Mucosa of gallbladder (tissue), 1 donor: ENCODE measurements at regions not wholly inside any gene's neighbourhood (a gene's known extent, or its start where the extent isn't known, plus 50 kb on each side); places are given as distances from the start of the nearest gene placed in this dataset.
"Not testable (repeated sequence)": the region's sequence is repeated elsewhere in the genome, so short reads cannot be mapped to it uniquely, and the experiment has no call there.

Source experiments
- DNase-seq: peaks from one replicate; pipeline ENCODE4 v3.0.0-alpha.2; 2020; ENCODE audit warnings: low spot score
- donor health status: DM: no; HTN: no; CAD: no.

GRCh38 chr12:60194678-60195077, 598.8 kb downstream of the SLC16A7 start:
- DNase-seq: no peak

DNA sequence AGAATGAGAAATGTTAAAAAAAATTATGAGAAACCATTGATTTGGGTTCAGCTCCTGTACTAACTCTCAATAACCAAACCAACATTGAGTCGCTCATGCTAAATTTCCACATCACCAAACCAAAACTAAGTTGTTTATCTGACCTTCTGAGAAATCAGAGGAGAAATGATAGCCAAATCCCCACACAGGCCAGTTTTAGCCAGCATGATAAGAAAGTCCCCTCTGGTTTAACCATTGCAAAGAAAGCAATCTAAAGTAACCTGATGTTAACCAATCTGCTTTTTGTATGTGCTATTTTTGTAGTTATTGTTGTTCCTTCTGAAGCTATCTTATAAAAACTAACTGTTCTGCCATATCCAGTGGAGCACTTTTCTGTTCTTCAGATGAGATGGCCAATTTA, 599.7 kb downstream of the SLC16A7 start:
- DNase-seq: no peak

DNA sequence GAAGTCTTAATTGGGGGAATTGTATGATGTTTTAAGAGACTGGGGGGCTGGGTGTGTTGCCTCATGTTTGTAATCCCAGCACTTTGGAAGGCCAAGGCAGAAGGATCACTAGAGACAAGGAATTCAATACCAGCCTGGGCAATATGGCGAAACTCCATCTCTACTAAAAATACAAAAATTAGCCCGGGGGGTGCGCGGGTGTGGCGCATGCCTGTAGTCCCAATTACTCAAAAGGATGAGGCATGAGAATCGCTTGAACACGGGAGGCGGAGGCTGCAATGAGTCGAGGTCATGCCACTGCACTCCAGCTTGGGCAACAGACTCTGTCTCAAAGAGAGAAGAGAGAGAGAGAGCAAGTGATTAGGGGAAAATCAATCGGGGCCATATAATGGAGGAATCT, 600.5 kb downstream of the SLC16A7 start:
- DNase-seq: no peak

DNA sequence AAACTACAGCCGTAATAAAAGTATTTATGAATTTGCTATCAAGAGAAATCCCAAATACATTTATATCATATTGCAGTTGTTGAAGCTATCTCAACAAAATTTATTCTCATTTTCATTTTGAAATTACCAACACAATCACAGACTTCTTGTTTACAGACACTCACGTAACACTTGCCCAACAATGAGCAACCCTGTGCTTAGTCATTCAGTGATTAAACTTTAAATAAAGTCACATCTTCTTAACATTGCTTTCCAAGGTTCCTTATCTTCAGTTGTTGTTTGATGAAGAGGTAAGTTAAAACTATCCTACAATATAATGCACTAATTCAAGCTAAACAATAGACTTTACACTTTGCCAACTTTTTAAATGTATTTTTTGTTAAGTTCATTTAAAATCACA, 601.8 kb downstream of the SLC16A7 start:
- DNase-seq: no peak

GRCh38 chr12:60201891-60202290, 606.1 kb downstream of the SLC16A7 start:
- no peak for DNase-seq

DNA sequence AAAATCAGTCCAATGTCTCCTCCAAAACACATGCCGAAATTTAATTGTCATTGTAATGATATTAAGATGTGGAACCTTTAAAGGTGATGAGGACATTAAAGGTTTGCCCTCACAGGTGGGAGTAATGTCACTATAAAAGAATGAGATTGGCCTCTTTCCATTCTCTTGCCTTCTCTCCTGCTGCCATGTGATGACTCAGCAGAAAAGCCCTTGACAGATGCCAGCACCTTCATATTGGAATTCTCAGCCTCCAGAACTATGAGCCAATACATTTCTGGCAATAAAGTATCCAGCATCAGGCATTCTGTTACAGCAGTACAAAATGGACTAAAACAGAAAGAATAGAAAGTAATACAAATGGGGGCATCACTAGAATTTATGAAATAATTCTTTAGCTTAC, 609.7 kb downstream of the SLC16A7 start:
- DNase-seq: no peak

GRCh38 chr12:60209521-60209920, 613.7 kb downstream of the SLC16A7 start:
- DNase-seq: no peak

DNA sequence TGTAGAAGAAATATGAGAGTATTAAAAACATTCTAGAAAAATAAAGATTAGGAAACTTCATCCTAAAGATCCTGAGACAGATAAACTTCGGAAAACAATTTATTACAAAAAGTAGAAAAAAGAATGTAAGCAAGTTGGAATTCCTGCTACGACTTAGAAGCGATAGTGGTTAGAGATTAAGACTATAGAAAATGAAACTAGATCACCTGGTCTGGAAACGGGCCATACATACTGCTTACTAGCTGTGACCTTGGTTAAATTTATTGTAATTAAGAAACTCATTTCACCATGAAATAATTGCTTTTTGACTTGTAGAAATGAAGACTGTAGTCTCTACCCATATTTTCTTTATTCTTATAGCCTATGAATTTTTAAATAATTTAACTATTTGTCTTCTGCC, 614.1 kb downstream of the SLC16A7 start:
- no peak for DNase-seq

DNA sequence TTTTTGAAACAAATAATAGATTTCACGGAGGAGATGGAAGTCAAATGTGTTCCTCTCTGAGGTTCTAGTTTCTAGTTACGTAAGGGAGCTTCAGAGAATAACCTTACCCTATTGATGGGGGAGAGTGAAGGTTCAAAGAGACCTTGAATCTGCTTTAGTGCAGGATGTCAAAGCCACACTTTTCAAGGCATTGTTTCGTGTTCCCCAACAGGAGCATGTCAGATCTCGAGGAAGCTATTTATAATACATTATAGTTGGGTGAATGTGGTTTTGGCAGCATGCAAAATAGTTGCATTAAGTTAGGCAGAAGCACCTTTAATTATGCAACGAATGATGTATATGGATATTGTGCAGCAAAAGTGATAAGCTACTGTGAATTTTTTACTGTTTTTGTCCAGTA, 614.9 kb downstream of the SLC16A7 start:
- DNase-seq: no peak

- DNase-seq: no peak
These were observed 615.4 kb downstream of the SLC16A7 start for GRCh38 chr12:60211244-60211643.

DNA sequence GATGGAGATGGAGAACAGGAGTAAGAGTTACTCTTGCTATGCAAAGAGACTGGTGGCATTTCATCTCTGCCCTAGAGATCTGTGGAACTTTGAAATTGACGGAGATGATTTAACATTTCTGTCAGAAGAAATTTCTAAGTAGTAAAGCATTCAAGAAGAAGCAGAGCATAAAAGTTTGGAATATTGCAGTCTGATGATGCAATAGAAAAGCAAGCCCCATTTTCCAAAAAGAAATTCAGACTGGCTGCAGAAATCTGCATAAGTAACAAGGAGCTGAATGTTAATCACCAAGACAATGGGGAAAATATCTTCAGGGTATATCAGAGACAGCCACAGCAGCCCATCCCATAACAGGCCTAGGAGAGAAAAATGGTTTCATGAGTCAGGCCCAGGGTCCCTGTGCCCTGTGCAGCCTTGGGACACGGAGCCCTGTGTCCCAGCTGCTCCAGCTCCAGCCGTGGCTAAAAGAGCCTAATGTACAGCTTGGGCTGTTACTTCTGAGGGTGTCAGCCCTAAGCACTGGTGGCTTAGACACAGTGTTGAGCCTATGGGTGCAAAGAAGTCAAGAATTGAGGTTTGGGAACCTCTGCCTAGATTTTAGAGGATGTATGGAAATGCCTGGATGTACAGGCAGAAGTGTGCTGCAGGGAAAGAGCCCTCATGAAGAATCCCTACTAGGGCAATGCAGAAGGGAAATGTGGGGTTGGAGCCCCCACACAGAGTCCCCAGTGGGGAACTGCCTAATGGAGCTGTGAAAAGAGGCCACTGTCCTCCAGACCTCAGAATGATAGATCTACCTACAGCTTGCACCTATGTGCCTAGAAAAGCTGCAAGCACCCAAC, 616.6 kb downstream of the SLC16A7 start:
- DNase-seq: no peak

DNA sequence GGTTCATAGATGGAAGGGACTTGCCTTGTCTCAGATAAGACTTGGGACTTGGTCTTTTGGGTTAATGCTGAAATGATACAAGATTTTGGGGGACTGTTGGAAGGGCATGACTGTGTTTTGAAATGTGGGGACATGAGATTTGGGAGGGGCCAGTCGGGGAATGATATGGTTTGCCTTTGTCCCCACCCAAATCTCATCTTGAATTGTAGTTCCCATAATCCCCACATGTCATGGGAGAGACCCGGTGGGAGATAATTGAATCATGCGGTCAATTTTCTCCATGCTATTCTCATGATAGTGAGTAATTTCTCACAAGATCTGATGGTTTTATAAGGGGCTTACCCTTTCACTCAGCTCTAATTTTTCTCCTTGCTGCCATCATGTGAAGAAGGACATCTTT, 617.4 kb downstream of the SLC16A7 start:
- DNase-seq: not testable (repeated sequence)

- DNase-seq: no peak
These were observed 620.4 kb downstream of the SLC16A7 start for GRCh38 chr12:60216226-60216625.

DNA sequence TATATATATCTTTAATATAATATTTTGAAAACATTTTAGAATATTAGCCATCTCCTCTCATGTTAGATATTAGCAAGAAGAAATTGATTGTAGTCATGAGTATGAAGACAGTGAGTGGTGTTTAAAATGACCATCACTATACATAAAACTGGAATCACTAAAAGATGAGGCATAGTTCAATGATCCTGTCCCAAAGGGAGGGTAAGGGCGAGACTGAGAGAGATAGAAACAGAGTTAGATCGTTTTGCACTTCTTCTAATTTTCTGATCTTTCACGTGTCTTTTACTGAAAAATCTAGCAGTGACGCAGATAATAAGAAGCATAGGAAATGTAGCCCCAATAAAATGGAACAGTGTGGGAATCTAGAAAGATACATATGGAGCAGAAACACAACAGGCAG, 627.4 kb downstream of the SLC16A7 start:
- no peak for DNase-seq

GRCh38 chr12:60225216-60226000, 629.6 kb downstream of the SLC16A7 start:
- DNase-seq: no peak

DNA sequence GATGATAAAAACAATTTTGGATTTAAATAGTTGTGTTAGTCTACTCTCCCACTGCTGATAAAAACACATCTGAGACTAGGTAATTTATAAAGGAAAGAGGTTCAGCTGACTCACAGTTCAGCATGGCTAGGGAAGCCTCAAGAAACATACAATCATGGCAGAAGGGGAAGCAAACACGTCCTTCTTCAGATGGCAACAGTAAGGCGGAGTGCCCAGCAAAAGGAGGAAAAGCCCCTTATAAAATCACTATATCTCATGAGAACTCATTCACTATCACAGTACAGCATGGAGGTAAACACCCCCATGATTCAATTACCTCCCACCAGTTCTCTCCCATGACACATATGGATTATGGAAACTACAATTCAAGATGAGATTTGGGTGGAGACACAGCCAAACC, 632.1 kb downstream of the SLC16A7 start:
- no peak for DNase-seq

DNA sequence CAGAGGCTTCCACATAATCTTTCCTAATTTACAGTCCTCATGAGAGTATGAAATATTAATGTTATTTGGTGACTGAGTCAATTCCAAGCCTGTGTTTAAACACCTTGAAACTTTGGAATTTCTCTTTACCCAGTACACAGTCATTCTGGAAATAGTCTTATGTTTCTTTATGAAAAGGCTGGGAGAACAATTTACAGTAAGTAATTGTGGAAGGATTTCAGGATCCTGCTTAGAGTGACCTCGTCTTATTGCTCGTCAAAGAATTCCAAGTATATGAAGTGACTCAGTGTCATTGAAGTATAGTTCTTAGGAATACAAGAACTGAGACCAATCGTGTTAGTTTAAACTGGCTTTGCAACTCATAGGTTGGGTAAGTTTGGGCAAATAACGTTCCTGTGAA, 634.2 kb downstream of the SLC16A7 start:
- no peak for DNase-seq

- DNase-seq: no peak
These were observed 635.5 kb downstream of the SLC16A7 start for GRCh38 chr12:60231303-60231702.

DNA sequence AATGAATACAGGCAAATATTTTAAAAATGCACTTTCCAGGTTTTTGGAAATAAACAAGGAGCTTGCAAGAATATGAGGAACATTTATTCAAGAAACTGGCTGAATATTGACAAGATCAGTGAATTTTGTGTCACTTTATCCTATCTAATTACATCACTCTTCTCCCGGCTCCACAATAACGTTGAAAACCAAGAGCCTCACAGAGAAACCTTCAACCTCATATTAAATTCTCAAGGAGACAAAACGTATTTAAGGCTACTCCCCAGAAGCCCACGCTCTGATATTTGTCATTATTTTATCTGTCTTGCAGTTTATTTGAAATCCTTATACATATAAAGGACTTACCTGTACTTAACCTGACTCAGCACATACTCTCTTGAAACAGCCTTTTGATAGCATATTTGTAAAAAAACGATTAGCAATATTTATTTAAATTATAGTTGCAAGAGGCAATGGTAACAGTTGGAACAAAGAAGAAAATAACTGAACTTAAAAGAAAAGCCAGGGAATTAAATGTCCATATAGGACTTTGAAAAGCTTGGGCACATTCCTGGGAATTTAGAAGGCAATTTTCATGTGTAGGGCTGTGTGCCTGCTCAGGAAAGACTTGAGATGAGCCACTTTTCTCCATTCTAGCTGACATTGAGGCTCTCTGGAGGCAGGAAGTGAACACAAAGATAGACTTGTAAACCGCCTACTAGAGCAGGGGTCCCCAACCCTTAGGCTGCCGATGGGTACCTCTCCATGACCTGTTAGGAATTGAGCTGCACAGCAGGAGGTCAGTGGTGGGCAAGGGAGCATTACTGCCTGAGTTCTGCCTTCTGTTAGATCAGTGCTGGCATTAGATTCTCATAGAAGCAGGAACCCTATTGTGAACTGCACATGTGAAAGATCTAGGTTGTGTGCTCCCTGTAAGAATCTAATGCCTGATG, 636.4 kb downstream of the SLC16A7 start:
- DNase-seq: no peak

- DNase-seq: not testable (repeated sequence)
These were observed 638.9 kb downstream of the SLC16A7 start for GRCh38 chr12:60234611-60235195.

- no peak for DNase-seq
These were observed 639.4 kb downstream of the SLC16A7 start for GRCh38 chr12:60235261-60235660.

DNA sequence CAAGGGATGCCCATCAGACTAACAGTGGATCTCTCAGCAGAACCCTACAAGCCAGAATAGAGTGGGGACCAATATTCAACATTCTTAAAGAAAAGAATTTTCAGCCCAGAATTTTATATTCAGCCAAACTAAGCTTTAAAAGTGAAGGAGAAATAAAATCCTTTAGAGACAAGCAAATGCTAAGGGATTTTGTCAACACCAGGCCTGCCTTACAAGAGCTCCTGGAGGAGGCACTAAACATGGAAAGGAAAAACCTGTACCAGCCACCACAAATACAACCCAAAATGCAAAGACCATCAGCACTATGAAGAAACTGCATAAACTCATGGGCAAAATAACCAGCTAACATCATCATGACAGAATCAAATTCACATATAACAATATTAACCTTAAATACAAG, 640.6 kb downstream of the SLC16A7 start:
- not testable (repeated sequence) for DNase-seq
